ENCODE measurements at regions not wholly inside any gene's neighbourhood (a gene's known extent, or its start where the extent isn't known, plus 50 kb on each side); places are given as distances from the start of the nearest gene placed in this dataset.

- DNase-seq (ENCODE audit: extremely low read depth, low read depth): no peak
- TF ChIP-seq, protein P1, sequence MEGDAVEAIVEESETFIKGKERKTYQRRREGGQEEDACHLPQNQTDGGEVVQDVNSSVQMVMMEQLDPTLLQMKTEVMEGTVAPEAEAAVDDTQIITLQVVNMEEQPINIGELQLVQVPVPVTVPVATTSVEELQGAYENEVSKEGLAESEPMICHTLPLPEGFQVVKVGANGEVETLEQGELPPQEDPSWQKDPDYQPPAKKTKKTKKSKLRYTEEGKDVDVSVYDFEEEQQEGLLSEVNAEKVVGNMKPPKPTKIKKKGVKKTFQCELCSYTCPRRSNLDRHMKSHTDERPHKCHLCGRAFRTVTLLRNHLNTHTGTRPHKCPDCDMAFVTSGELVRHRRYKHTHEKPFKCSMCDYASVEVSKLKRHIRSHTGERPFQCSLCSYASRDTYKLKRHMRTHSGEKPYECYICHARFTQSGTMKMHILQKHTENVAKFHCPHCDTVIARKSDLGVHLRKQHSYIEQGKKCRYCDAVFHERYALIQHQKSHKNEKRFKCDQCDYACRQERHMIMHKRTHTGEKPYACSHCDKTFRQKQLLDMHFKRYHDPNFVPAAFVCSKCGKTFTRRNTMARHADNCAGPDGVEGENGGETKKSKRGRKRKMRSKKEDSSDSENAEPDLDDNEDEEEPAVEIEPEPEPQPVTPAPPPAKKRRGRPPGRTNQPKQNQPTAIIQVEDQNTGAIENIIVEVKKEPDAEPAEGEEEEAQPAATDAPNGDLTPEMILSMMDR (IDR thresholded peaks at IDR 0.05; ENCODE audit: low read depth, low read length): no peak
Observed at GRCh38 chr2:38158378-38159118, 82.6 kb upstream of the CYP1B1 start.

GRCh38 chr2:38156436-38156835 lies 80.5 kb upstream of the CYP1B1 start:
- TF ChIP-seq, protein P1 (IDR thresholded peaks at IDR 0.05; ENCODE audit: low read depth, low read length): no peak
- DNase-seq (ENCODE audit: extremely low read depth, low read depth): no peak

GRCh38 chr2:38155015-38155414 lies 79.1 kb upstream of the CYP1B1 start:
- TF ChIP-seq, protein P1 (IDR thresholded peaks at IDR 0.05; ENCODE audit: low read depth, low read length): no peak
- no peak for DNase-seq (ENCODE audit: extremely low read depth, low read depth)

DNA sequence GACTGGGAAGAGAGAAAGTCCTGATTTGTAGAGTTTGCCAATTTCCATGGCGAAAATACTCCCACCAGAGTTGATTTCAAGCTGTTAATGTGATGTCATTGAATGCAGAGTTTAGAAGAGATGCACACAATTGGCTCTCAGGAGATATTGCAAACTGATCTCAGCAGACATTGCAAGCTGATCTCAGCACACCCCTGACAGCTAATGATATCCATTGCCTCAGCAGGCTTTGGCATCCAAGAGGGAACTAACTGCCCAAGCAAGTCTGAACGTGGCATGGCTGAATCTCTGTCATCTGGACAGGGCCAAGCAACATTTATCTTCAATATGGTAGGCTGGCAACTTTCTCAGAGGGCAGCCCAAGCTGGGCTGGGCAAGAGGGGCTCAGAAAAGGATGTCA lies 78.4 kb upstream of the CYP1B1 start:
- DNase-seq (ENCODE audit: extremely low read depth, low read depth): no peak
- TF ChIP-seq, protein P1 (IDR thresholded peaks at IDR 0.05; ENCODE audit: low read depth, low read length): no peak

DNA sequence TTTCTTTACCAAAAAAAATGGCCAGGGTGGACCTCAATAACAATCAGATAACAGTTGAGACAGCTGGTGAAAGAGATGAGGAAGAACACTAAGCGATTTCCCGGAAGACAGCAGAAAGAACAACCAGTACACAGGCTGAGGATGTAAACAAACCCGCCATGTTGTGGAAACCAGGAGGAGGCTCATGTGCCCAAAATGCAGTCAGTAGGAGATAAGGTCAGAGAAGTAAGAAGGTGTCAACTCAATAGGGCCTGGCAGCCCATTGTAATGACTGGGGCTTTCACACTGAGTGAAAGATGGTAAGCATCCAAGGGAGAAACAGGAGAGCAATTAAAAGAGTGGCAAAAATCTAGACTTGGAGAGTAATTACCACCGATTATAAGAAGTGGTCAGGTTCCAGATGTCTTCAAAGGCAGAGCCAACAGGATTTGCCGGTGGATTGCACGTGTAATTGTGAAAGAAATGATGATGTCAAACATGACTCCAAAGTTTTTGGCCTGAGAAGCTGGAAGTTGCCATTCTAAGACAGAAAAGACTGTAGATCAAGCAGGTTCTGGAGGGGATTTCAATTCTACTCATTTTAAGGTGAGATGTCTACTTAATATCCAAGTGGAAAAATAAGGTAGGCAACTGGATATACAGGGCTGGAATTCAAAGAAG lies 77.7 kb upstream of the CYP1B1 start:
- DNase-seq (ENCODE audit: extremely low read depth, low read depth): no peak
- TF ChIP-seq, protein P1 (IDR thresholded peaks at IDR 0.05; ENCODE audit: low read depth, low read length): no peak

GRCh38 chr2:38152913-38153312 lies 77.0 kb upstream of the CYP1B1 start:
- TF ChIP-seq, protein P1 (IDR thresholded peaks at IDR 0.05; ENCODE audit: low read depth, low read length): no peak
- DNase-seq (ENCODE audit: extremely low read depth, low read depth): no peak

DNA sequence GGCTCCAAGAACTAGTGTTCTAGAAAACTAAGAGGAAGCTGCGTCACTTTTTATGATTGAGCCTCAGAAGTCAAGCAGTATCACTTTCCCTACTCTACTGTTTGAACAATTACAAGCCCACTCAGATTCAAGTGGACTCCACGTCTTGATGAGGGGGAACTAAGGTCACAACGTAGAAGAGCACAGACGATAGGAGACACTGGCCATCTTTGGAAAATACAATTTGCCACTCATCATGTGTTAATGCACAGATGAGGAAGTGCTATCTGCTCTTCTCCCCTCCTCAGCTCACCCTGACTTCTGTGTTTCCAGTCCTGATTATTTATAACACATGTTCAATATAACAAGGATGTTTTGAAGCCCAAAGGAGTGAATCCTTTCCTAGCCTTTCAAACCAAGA lies 76.1 kb upstream of the CYP1B1 start:
- DNase-seq (ENCODE audit: extremely low read depth, low read depth): no peak

More for the DNA sequence above, 76.1 kb upstream of the CYP1B1 start:
- TF ChIP-seq, protein P1 (IDR thresholded peaks at IDR 0.05; ENCODE audit: low read depth, low read length): no peak

Data from AG09319 (cell line).